Activated CD4-positive, alpha-beta T cell treated with anti-CD3 and anti-CD28 coated beads, Interleukin-2, amount 50 U/mL, for 48 hours (primary cell): ENCODE measurements at regions not wholly inside any gene's neighbourhood (a gene's known extent, or its start where the extent isn't known, plus 50 kb on each side); places are given as distances from the start of the nearest gene placed in this dataset.
"Not testable (repeated sequence)": the region's sequence is repeated elsewhere in the genome, so short reads cannot be mapped to it uniquely, and the experiment has no call there.

ENCODE experiments used
- DNase-seq, 2 experiments: peaks; one replicate each; pipeline ENCODE4 v3.0.0-alpha.2; 2020

DNA sequence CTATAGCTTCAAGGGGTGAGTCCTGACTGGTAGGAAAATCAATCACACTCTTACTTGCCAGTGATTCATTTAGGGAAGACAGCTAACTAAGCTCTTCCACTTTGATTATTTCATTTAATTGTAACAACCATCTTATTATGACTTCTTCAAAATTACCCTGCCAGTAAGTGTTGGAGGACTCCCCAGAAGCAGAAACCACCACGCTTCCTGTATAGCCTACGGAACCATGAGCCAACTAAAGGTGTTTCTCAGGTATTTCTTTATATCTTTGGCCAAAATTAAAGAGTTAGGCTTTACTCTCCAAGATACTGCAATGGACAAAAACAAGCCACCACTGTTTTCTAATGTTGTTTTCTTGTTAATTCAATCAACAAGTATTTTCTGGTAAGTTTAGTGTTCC, 61.0 kb downstream of the FOXD4L5 start:
- DNase-seq, result peak; percentile 16 to 35

DNA sequence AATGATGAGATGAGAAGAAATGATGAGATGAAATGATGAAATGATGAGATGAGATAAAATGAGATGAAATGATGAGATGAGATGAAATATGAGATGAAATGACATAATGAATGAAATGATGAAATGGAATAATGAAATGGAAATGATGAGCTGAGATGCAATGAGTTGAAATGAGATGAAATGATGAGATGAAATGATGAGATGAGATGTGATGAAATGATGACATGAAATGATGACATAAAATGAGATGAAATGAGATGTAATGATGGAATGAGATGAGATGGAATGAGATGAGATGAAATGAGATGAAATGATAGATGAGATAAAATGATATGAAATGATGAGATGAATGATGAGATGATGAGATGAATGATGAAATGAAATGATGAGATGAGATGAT, 76.2 kb downstream of the FOXD4L5 start:
- not testable (repeated sequence) for DNase-seq

DNA sequence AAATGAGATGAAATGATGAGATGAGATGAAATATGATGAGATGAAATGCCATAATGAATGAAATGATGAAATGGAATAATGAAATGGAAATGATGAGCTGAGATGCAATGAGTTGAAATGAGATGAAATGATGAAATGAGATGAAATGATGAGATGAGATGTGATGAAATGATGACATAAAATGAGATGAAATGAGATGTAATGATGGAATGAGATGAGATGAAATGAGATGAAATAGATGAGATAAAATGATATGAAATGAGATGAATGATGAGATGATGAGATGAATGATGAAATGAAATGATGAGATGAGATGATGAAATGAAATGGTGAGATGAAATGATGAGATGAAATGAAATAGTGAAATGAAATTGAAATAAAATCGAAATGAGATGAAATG, 77.7 kb downstream of the FOXD4L5 start:
- DNase-seq, result not testable (repeated sequence)

DNA sequence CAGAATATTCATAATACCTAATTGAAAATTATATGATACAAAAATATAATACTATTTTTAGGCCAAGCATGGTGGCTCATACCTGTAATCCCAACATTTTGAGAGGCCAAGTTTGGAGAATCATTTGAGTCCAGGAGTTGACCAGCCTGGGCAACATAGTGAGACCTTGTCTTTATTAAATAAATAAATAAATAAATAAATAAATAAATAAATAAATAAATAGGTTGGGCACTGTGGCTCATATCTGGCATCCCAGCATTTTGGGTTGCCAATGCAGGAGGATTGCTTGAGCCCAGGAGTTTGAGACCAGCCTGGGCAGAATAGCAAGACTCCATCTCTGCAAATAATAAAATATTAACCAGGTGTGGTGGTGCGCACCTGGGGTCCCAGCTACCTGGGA, 79.2 kb downstream of the FOXD4L5 start:
- not testable (repeated sequence) for DNase-seq

DNA sequence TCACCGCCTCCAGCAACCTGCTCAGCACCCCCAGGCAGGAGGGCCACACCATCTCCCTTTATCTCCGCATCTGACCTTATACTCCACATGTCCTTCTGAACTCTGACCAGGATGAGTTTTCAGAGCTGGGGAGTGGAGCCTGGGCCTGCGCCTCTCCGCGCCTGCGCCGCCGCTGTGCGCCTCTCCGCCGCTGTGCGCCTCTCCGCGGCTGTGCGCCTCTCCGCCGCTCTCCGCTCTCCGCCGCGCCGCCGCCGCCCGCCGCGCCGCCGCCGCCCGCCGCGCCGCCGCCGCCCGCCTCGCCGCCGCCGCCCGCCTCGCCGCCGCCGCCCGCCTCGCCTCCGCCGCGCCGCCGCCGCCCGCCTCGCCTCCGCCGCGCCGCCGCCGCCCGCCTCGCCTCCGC, 89.2 kb downstream of the FOXD4L5 start:
- DNase-seq, result not testable (repeated sequence)

DNA sequence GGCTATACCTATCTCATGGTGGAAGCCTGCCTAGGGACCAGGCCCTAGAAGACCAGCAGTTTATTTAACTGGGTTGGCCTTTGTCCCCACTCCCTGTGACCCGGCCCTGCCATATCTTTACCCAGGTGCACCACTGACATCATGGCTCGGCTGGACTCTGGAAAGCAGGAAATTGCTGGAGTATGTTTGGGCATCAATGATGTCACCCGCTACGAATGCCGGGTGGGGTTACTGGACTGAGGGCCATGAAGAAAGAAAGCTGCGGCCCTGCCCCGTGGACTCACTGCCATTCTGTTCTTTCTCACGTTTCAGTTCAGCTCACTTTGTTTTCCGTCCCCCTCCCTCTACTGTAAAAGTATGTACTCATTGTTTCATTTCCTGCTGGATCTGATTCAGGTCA, 129.1 kb downstream of the FOXD4L5 start:
- DNase-seq, result not testable (repeated sequence)
